ENCODE measurements at regions not wholly inside any gene's neighbourhood (a gene's known extent, or its start where the extent isn't known, plus 50 kb on each side); places are given as distances from the start of the nearest gene placed in this dataset.
"Not testable (repeated sequence)": the region's sequence is repeated elsewhere in the genome, so short reads cannot be mapped to it uniquely, and the experiment has no call there.

DNA sequence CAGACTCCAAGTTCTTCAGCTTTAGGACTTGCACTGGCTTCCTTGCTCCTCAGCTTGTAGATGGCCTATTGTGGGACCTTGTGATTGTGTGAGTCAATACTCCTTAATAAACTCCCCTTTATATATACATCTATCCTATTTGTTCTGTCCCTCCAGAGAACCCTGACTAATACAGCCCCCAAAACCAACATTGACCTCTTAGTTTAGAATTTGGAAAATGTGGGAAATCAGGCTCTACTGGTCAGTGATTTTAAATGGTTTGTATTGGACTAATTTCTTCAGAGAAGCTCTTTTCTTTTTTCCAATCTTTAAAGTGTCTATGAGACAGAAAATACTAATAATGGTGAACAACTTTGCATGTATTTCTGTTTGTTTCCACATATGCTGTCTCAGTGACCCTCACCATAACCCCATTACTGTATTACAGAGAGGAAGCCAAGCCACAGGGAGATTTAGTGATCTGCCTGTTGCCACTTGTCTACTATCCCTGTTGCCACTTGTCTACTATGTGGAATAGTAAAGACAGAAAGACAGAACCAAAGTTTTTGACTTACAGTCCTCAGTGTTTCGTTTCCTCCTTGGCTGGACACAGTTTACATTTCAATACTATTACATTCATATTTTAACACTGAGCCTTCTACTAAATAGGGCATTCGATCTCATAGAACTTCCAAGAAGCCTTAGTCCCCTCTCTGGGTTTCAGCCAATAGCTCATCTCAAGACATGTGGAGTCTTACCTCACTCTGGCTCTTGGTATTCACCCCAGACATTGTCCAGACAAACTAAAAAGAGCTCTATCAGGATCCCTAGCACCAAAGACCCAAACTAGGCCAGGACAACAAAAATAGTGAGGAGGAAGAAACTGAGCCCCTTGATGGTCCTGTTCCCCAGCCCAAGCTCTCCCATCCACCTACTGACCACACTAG, 121.0 kb downstream of the AKR1D1 start:
- H3K36me3 Mint-ChIP-seq (ENCODE audit: low read depth) = no peaks in the 10 kb centered on the region
- H3K9me3 Mint-ChIP-seq = no peaks in the 10 kb centered on the region
- CTCF ChIA-PET = interaction anchor here (1.7 kb wide), 1 partner anchor 541 kb away, joined by 3 read pairs; no protein-coding TSS in a partner anchor
- no peak for DNase-seq
- no peak overlapping the region for H3K27ac Mint-ChIP-seq
- no peaks in the 10 kb centered on the region for H3K4me1 Mint-ChIP-seq (ENCODE audit: low read depth)
- H3K4me3 Mint-ChIP-seq = no peak overlapping the region
- H3K27me3 Mint-ChIP-seq (ENCODE audit: low read depth) = no peaks in the 10 kb centered on the region
- intact Hi-C loops (cut with micrococcal nuclease) = no loop called here

DNA sequence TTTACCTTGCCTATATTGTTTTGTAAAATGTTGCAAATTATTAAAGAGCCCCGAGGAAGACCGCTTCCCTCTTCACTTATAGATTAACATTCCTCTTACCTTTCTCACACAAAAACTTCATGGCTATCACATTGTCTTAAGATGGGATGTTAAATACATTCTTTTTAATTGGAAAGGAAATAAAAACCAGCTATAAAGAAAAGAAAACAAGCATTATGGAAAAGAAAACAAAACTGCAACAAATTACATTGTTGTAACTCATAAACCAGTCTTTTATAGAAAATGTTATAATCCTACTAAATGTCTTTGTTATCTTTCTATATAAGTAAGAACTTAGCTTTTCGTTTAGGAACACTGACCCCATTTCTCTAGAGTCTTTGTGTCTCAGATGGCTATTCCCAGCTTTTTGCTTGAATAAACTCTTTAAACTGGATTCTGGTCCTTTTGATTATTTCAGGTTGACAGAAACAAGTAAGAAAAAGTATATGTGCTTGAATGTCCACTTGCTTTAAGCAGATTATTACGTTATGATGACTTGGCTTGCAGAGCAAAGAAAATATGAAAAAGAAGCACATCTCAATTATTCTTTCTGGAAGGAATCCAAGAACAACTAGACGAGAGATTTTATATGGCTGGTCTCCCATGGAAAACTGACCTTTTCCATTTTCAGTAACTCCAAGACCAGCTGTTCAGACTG, 128.2 kb downstream of the AKR1D1 start:
- H3K27ac Mint-ChIP-seq = no peak overlapping the region
- CTCF ChIA-PET = no interaction called here

DNA sequence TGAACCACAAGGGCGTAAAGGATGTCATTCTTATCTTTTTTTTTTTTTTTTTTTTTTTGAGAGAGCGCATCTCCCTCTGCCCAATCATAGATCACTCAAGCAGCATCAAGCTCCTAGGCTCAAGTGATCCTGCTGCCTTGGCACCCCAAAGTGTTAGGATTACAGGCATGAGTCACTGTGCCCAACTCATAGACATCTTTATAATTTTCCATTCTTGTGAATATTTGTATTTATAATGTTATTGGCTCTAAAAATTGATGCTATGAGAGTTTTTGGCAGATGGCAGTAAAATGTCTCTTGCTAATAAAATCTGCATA, 128.7 kb downstream of the AKR1D1 start:
- intact Hi-C loops (cut with micrococcal nuclease) = no loop called here
- Mint-ChIP-seq H3K4me3 (no peak overlapping the region), H3K36me3 (ENCODE audit: low read depth) (no peaks in the 10 kb centered on the region), H3K9me3 (no peaks in the 10 kb centered on the region), H3K27ac (no peak overlapping the region), H3K27me3 (ENCODE audit: low read depth) (peaks cover 2% of the 10 kb centered on the region), H3K4me1 (ENCODE audit: low read depth) (no peaks in the 10 kb centered on the region)
- CTCF ChIA-PET = no interaction called here
- no peak for DNase-seq

More for the DNA sequence above, 128.2 kb downstream of the AKR1D1 start:
- no peaks in the 10 kb centered on the region for H3K36me3 Mint-ChIP-seq (ENCODE audit: low read depth)
- H3K4me1 Mint-ChIP-seq (ENCODE audit: low read depth) = no peaks in the 10 kb centered on the region
- peaks cover 2% of the 10 kb centered on the region for H3K27me3 Mint-ChIP-seq (ENCODE audit: low read depth)
- no peak for DNase-seq
- no peak overlapping the region for H3K4me3 Mint-ChIP-seq
- intact Hi-C loops (cut with micrococcal nuclease) = no loop called here
- no peaks in the 10 kb centered on the region for H3K9me3 Mint-ChIP-seq

DNA sequence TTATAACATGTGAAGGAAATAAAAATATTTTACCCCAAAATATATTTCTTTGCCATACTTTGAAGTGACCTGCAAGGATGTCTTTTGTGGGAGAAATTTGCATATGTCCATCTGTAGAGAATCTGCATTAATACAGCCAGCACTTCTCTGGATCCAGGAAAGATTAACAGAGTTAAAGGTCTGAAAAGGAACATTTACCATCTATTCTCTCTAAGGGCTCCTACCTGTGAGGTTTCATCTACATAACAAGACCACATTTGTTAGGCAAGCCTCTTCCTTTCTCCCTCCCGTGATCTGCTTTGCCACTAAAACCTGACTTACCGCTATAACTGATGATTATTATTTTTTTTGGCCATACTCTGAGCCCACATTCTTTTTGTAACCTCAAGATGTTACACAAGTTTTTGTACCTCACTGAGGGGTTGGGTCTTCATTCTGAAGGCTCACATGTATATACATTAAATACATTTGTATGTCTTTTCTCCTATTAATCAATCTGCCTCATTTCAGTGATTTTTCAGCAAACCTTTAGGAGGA, 129.4 kb downstream of the AKR1D1 start:
- no peak overlapping the region for H3K27ac Mint-ChIP-seq
- H3K27me3 Mint-ChIP-seq (ENCODE audit: low read depth) = peaks cover 2% of the 10 kb centered on the region
- intact Hi-C loops (cut with micrococcal nuclease) = no loop called here
- no peak overlapping the region for H3K4me3 Mint-ChIP-seq
- H3K4me1 Mint-ChIP-seq (ENCODE audit: low read depth) = no peaks in the 10 kb centered on the region
- DNase-seq = no peak
- CTCF ChIA-PET = no interaction called here
- H3K36me3 Mint-ChIP-seq (ENCODE audit: low read depth) = no peaks in the 10 kb centered on the region
- no peaks in the 10 kb centered on the region for H3K9me3 Mint-ChIP-seq

DNA sequence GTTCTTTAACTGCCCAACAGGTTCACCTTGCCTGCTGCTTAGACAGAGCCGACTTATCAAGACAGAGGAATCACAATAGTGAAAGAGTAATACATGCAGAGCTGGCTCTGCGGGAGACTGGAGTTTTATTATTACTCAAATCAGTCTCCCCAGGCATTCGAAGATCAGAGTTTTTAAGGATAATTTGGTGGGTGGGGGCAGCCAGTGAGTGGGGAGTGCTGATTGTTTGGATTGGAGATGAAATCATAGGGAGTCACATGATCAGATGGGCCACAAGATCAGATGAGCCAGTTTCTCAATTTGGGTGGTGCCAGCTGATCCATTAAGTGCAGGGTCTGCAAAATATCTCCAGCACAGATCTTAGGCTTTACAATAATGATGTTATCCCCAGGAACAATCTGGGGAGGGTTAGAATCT, 131.3 kb downstream of the AKR1D1 start:
- Mint-ChIP-seq H3K36me3 (ENCODE audit: low read depth) (no peaks in the 10 kb centered on the region), H3K27ac (no peak overlapping the region), H3K4me1 (ENCODE audit: low read depth) (no peaks in the 10 kb centered on the region), H3K9me3 (no peaks in the 10 kb centered on the region), H3K27me3 (ENCODE audit: low read depth) (peaks cover 2% of the 10 kb centered on the region), H3K4me3 (no peak overlapping the region)
- intact Hi-C loops (cut with micrococcal nuclease) = no loop called here
- CTCF ChIA-PET = no interaction called here
- no peak for DNase-seq

DNA sequence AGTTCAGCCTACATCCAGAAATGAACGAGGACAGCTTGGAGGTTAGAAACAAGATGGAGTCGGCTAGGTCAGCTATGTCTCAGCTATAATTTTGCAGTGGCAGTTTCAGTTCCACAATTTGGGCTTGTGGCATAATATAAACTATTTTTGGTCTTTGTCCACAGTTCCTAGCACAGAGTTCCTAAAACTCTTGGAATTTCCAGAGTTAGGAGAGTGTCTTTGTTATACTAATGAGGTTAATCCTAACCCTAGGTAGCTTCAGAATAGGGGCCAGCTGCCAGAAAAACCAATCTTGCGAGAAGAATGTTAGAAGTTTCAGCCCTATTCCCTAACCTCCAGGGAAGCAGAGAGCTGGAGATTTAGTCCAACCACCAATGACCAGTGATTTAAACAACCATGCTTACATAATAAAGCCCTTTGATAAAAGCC, 131.9 kb downstream of the AKR1D1 start:
- intact Hi-C loops (cut with micrococcal nuclease) = no loop called here
- H3K4me1 Mint-ChIP-seq (ENCODE audit: low read depth) = no peaks in the 10 kb centered on the region
- H3K27me3 Mint-ChIP-seq (ENCODE audit: low read depth) = peaks cover 2% of the 10 kb centered on the region
- H3K27ac Mint-ChIP-seq = no peak overlapping the region
- no peaks in the 10 kb centered on the region for H3K36me3 Mint-ChIP-seq (ENCODE audit: low read depth)
- CTCF ChIA-PET = no interaction called here
- DNase-seq = no peak
- H3K4me3 Mint-ChIP-seq = no peak overlapping the region
- H3K9me3 Mint-ChIP-seq = no peaks in the 10 kb centered on the region

DNA sequence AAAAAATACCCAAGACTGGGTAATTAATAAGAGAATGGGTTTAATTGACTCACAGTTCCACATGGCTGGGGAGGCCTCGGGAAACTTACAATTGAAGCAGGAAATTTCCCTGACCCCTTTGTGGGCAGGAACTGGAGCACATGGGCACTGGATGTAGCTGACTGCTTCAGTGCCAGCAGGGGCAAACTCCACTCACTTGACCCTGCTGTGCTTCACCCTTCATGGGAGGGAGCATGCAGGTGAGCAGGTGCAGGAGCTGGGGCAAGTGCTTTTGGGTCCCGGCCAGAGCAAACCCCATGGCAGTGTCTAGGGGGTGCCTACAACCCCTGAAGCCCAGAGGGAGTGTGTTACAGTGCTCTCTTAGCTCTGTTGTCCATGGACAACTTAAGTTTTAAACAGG, 132.6 kb downstream of the AKR1D1 start:
- Mint-ChIP-seq H3K36me3 (ENCODE audit: low read depth) (no peaks in the 10 kb centered on the region), H3K27ac (no peak overlapping the region), H3K4me3 (no peak overlapping the region), H3K4me1 (ENCODE audit: low read depth) (no peaks in the 10 kb centered on the region), H3K9me3 (no peaks in the 10 kb centered on the region), H3K27me3 (ENCODE audit: low read depth) (peaks cover 2% of the 10 kb centered on the region)
- intact Hi-C loops (cut with micrococcal nuclease) = no loop called here
- CTCF ChIA-PET = no interaction called here
- no peak for DNase-seq

DNA sequence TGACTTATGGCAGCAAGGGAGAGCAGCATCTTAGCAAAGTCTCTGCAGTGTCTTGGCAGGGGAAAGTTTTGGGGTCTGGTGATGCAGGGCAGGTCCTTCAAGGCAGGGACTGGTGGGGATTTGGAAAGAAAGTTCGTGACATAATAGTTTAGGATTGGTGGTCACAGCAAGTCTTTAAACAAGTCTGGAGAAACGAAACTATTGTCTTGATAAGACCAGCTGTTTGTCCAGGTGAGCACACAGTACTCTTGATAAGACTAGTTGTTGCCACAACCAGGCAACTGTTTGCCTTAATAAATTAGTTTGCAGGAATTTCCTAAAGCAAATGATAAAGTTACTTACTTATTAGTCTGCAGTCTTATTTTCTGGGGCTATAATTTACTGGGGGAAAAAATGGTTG, 136.1 kb downstream of the AKR1D1 start:
- no peak overlapping the region for H3K4me3 Mint-ChIP-seq
- peaks cover 1% of the 10 kb centered on the region for H3K27me3 Mint-ChIP-seq (ENCODE audit: low read depth)
- H3K4me1 Mint-ChIP-seq (ENCODE audit: low read depth) = no peaks in the 10 kb centered on the region
- intact Hi-C loops (cut with micrococcal nuclease) = no loop called here
- CTCF ChIA-PET = no interaction called here
- no peak overlapping the region for H3K27ac Mint-ChIP-seq
- DNase-seq = no peak
- H3K9me3 Mint-ChIP-seq = no peaks in the 10 kb centered on the region
- H3K36me3 Mint-ChIP-seq (ENCODE audit: low read depth) = no peaks in the 10 kb centered on the region

DNA sequence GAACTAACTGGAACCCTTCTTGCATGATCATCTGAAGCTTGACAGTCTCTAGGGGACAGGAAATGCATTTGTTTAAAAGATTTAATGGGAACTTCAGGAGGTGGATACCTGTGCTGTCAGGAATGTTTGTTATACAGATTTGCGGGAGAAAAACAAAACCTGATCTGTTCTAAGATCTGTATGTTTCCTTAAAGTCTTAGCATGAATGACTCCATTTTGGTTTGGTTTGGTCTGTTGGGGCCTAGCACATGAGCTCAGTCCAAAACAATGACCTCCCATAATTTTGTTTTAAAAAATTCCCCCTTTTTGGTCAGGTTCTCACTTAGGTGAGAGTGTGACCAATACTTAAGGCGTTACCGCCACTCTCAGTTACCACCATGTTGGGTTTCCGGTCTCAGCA, 138.7 kb downstream of the AKR1D1 start:
- intact Hi-C loops (cut with micrococcal nuclease) = no loop called here
- Mint-ChIP-seq H3K9me3 (peaks cover 3% of the 10 kb centered on the region), H3K27ac (no peak overlapping the region), H3K4me3 (no peak overlapping the region), H3K36me3 (ENCODE audit: low read depth) (peaks cover 2% of the 10 kb centered on the region), H3K4me1 (ENCODE audit: low read depth) (no peaks in the 10 kb centered on the region), H3K27me3 (ENCODE audit: low read depth) (peaks cover under 1% of the 10 kb centered on the region)
- CTCF ChIA-PET = no interaction called here
- DNase-seq = no peak

DNA sequence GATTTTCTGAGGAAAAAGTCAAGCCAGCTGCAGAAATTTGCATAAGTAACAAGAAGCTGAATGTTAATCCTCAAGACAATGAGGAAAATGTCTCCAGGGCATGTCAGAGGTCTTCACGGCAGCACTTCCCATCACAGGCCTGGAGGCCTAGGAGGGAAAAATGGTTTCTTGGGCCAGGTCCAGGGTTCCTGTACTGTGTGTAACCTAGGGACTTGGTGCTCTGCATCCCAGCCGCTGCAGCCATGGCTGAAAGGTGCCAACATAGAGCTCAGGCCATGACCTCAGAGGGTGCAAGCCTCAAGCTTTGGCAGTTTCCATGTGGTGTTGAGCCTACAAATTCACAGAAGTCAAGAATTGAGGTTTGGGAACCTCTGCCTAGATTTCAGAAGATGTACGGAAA, 144.1 kb downstream of the AKR1D1 start:
- H3K27me3 Mint-ChIP-seq (ENCODE audit: low read depth); CTCF ChIA-PET; intact Hi-C loops (cut with micrococcal nuclease); DNase-seq; H3K27ac Mint-ChIP-seq; H3K4me1 Mint-ChIP-seq (ENCODE audit: low read depth); H3K36me3 Mint-ChIP-seq (ENCODE audit: low read depth); H3K4me3 Mint-ChIP-seq: not testable (repeated sequence)
- peaks cover 17% of the 10 kb centered on the region for H3K9me3 Mint-ChIP-seq

DNA sequence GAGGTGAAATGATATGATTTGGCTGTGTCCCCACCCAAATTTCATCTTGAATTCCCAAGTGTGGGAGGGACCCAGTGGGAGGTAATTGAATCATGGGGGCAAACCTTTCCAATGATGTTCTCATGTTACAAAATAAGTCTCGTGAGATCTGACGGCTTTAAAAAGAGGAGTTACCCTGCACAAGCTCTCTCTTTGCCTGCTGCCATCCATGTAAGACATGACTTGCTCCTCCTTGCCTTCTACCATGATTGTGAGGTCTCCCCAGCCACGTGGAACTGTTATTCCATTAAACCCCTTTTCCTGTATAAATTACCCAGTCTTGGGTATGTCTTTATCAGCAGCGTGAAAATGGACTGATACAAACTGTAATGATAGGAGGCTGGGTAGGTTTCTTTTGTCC, 145.1 kb downstream of the AKR1D1 start:
- intact Hi-C loops (cut with micrococcal nuclease); H3K4me1 Mint-ChIP-seq (ENCODE audit: low read depth); H3K27me3 Mint-ChIP-seq (ENCODE audit: low read depth); CTCF ChIA-PET; H3K27ac Mint-ChIP-seq; DNase-seq; H3K4me3 Mint-ChIP-seq; H3K36me3 Mint-ChIP-seq (ENCODE audit: low read depth): not testable (repeated sequence)
- H3K9me3 Mint-ChIP-seq = peaks cover 17% of the 10 kb centered on the region

DNA sequence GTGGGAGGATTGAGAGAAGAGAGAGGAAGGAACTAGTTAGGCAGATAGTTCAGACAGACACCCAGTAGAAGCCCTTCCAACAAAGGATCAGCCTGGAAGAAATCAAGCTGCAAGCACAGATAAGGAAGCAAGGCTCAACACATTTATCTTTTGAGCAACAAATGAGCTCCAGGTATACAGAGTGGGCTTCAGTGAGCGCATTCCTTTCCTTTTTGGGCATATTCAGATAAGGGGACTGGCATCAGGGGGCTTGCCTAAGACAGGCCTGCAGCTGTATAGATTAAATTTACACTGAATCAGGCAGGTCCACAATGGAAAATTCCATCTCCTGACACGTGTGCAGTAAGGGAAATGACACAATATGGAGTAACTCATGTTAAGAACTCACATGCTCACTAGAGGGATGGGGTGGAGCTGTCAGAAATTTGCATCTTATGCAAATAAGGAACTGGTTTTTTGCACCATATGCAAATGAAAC, 147.2 kb downstream of the AKR1D1 start:
- Mint-ChIP-seq H3K4me3 (no peak overlapping the region), H3K4me1 (ENCODE audit: low read depth) (no peaks in the 10 kb centered on the region), H3K9me3 (peaks cover 17% of the 10 kb centered on the region), H3K27ac (no peak overlapping the region), H3K27me3 (ENCODE audit: low read depth) (peaks cover 1% of the 10 kb centered on the region), H3K36me3 (ENCODE audit: low read depth) (peaks cover 2% of the 10 kb centered on the region)
- no peak for DNase-seq
- intact Hi-C loops (cut with micrococcal nuclease) = no loop called here
- CTCF ChIA-PET = no interaction called here

DNA sequence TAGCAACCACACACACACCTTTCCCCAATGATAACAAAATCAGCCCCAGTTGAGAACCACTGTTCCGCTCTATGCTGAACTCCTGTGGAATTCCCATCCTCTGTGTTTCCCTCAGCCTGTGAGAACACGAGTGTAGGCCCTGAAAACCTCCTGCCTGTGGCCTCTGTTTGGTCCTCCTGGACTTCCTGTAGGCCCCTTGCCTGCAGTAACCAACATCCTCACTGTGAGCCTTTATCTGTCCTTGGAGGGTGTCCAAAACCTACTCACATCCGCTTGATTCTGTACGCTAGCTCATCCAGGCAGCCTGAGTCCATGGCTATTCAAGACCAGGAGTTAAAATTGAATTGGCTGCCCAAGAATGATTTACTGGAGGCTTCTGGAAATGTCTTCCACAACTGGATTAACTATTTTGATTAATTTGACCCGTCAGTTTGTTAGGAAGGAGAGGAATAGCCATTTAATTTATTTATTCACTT, 149.8 kb downstream of the AKR1D1 start:
- intact Hi-C loops (cut with micrococcal nuclease) = no loop called here

More for the DNA sequence above, 149.8 kb downstream of the AKR1D1 start:
- no peak overlapping the region for H3K27ac Mint-ChIP-seq
- no peak for DNase-seq
- no peaks in the 10 kb centered on the region for H3K27me3 Mint-ChIP-seq (ENCODE audit: low read depth)
- peaks cover 5% of the 10 kb centered on the region for H3K9me3 Mint-ChIP-seq
- H3K4me3 Mint-ChIP-seq = no peak overlapping the region
- H3K36me3 Mint-ChIP-seq (ENCODE audit: low read depth) = no peaks in the 10 kb centered on the region
- H3K4me1 Mint-ChIP-seq (ENCODE audit: low read depth) = no peaks in the 10 kb centered on the region
- CTCF ChIA-PET = no interaction called here

Data from activated naive CD4-positive, alpha-beta T cell treated with anti-CD3 and anti-CD28 coated beads for 36 hours (primary cell).